Hematopoietic multipotent progenitor cell treated with erythropoietin and hydrocortisone succinate and interleukin-3 and kit ligand, for 6 days (in vitro differentiated cells): ENCODE measurements at regions not wholly inside any gene's neighbourhood (a gene's known extent, or its start where the extent isn't known, plus 50 kb on each side); places are given as distances from the start of the nearest gene placed in this dataset.

Experiments
- DNase-seq: peaks from one replicate; pipeline ENCODE4 v3.0.0-alpha.2; 2015

DNA sequence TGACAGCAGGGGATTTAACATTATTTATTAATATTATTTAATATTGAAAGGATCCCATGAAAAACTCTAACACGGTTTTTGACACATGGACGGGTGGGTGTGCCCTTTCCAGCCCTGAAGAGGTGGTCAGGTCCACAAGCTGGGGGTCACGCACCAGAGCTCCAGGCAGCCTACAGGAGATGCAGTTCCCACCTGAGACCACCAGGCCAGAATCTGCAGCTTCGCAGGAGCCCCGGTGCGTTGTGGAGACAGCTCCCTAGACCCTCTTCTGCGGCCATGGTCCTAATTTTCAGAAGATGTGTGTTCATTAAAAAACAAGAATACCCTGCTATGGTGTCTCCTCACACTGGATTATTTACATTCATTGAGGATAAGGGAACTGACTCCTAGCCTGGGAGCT, 331.1 kb downstream of the C16orf95 start:
- DNase-seq, result no peak

DNA sequence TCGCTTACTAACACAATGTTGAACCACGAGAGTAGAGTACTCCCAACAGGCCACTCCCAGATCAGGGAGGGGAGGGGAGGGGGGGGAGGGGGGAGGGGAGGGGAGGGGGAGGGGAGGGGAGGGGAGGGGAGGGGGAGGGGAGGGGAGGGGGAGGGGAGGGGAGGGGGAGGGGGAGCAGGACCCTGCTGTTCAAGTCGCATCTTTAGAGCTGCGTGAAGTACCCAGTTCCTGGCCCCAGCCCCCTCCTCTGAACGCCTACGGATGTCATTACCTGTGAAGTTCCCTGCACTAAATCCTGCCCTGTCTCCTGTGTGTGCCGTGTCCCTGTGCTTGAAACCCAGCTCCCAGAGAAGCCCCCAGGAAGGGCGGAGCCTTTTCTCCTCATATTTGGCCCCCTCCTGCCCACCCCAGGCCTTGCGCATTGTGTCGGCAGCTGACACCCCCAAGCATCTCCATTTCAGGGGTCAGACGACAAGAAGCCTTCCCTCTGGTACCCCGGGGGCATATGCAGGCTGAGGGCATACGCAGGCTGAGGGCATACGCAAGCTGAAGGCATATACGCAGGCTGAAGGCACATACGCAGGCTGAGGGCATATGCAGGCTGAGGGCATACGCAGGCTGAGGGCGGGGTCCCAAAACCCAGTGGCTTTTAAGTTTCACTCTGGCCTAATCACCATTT, 330.2 kb downstream of the C16orf95 start:
- no peak for DNase-seq

DNA sequence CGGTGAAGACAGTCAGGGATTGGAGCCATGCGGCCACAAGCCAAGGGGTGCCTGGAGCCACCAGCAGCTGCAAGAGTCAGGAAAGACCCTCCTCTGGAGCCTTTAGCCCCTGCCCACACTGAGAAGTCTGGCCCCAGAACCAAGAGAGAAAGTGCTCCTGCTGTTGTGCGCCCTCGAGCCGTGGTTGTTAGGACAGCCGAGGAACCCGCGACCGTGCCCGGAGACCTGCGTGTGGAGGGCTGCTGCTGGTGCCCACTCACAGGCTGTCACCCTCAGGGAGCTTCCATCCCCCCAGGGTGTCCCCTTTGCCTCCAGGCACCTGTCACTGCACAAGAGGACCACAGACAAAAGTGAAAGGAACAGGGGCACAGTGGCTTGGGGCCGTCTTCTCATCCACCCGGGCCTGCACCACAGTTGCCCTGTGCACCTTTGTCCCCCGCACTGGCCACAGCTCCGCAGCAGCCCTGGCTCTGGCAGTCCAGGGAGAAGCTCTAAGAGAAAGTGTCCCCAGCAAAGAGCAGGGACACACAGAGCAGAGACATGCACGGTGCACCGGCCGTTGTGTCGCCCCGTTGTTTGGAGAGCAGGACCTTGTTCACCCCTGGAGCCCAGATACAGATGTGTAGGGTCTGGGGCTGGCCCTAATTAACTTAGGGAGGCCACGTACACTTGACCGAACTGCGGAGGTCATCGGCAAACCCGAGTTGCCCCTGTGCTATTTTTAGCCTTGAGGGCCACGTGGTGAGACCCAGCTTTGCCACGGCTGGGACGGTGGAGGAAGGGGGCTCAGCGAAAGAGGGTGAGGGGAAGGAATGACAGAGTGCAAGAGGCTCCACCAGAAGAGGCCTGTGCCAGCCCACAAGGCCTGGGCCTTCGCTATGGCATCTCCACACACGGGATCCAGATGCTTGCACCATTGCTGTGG, 329.2 kb downstream of the C16orf95 start:
- no peak for DNase-seq

DNA sequence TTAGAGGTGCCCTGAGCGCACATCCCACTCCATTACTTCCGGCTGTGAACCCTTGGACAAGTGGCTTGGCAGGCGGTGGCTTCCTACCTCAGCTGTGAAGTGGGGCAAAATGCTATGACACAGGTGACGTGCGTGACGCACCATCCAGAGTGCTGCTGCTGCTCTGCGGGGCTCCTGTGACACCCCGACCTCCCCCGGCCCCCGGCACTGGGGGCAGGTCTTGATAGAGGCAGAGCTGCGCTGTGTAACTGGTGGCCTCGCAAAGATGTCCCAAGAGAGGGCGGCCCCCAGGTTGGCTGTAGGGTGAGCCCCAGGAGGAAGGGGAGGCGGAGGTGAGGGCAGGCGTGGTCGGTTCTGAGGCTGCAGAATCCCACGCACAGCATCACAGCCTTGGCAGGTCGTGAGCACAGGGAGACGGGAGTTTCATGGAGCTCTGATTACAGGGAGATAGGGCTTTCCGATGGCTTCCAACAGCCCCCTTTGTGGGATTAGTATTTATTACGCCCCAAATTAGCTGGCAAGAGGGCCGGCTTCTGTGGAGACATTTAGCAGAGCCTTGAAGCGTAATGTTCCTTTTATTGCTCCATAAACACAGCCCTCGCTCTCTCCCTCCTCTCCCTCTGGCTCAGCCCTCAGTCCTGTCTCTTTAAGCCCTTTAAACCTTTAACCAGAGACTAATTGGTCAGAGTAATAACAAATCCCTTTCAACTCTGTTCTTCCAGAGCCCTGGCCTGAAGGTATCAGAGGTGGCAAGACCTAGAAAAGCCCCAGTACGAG, 328.1 kb downstream of the C16orf95 start:
- no peak for DNase-seq

DNA sequence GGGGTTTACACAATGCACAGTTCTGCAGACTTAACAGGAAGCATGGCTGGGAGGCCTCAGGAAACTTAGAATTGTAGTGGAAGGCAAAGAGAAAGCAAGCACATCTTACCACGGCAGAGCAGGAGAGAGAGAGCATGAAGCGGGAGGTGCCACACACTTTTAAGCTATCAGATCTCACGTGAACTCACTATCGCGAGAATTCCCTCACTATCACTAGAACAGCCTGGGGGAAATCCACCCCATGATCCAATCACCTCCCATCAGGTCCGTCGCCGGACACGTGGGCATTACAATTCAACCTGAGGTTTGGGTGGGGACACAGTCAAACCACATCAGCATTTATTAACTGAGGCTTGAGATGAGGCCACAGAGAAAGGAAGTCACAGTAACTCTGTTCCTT, 326.7 kb downstream of the C16orf95 start:
- peak; percentile 7 for DNase-seq

DNA sequence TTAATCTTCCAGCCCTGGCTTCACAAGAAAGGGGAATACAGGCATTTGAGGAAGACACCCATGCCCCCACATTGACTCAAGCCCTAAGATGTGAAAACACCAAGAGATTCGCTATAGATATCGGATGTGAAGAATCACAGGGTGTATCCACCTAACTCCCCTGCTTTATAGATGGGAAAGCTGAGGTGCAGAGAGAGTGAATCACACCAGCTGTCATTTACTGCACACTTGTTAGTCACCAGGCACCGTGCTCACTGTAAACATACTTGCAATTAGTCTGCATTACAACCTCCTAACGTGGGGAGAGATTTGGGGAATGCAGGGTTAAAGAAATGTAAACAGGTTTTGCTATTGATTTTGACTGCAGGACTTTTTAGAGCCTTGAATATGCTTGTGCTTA, 325.5 kb downstream of the C16orf95 start:
- DNase-seq, result no peak

DNA sequence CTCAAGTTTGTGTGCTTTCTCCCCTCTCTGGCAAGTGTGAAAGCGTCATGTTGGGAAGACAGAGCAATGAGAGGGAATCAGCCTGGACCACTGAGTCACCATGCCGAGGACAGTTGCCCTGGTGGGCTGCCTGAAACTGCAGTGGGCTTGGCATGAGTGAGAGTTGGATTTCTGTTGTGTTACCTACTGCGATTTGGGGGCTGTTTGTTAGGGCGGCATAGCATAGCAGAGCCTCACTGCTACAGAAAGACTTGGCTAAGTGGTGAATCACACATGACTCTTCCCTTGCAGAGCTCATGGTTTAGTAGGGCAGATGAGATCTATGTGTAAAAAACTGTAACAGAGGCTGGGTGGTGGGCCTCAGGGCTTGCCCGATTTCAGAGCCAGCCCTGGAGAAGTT, 324.6 kb downstream of the C16orf95 start:
- DNase-seq, result no peak

DNA sequence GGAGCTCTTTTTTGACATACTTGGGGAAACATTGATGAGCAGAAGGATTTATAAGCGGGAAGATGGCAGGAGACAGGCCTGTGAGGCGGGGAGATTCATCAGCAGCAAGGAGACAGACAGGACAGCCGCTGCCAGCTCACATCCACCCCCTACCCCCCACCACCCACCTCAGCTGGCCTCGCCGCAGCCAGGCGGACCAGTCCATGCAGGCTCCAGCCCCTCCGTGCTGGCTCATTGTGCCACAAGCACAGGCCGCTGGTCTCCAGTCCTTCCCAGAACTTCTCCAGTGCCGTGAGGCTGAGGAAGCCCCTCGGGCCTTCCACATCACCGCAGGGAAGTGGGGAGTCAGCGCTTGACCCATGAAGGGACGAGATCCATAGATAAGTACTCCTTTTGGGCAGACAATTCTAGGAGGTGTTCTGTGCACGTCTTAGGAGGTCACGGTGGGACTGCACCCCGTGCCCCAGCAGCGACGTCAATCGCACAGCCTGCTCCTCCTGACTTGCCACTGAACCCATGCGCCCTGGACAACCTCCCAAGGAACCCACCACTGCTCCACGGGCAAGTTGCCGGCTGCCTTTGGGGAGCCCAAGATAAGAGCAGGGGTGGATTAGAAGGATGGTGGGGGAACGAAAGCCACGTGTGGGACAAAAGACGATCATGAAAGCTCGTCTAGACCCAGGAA, 323.6 kb downstream of the C16orf95 start:
- no peak for DNase-seq

DNA sequence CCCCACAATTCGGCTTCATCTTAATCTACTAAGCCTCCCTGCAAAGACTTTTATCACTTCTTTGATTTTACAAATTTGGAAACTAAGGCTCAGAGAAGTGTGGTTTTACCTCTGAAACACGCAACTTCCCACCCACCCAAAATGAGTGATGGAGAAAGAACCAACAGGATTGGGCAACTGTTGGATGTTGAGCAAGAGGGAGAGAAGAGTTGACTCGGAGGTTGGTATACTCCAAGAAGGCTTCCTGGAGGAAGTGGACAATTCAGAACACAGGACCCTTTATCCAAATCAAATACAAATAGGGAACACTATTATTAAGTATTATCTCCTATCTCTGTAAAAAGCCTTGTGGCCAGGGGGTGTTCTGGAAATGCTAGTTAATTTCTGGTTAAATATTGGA, 323.0 kb downstream of the C16orf95 start:
- DNase-seq, result no peak

DNA sequence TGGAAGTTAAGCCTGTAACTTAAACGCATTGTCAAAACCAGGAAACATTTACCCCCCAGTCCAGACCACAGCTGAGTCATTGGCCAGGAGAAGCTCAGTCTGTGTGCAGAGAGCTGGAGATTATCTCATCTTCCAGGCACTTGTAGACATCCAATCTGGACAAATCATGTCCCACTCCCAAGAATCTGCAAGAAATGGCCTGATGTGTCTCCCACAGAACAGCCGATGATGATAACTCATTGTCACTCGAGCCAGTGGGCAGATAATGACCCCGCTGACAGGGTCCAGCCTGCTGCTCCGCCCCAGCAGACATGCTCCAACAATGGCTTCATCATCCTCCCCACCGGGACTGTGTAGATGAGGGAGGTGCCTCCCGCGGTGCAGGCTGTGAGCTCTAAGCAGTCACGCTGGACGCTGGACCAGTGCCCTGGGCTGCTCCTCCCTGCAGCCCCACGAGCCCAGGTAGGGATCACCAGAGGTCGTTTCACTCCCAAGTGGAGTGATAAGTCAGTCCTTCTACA, 322.5 kb downstream of the C16orf95 start:
- peak; percentile 10 for DNase-seq

DNA sequence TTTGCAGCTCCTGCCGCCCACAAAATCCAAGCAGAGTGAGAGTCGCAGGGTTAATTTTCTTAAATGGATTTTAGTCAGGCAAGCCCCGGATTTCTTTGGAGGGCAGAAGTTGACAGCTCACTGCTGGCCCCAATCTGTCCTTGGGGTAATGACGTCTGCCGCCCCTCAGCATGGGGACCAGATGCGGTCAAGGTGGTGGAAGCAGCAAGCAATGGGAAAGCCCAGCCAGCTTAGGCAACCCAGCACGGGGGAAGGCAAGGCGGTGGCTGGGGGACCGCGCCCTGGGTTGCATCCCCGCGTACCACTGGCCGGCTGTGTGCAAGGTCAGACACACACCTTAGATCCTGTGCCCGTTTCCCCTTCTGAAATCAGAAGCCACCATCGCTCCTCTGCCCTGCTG, 321.7 kb downstream of the C16orf95 start:
- DNase-seq, result no peak

DNA sequence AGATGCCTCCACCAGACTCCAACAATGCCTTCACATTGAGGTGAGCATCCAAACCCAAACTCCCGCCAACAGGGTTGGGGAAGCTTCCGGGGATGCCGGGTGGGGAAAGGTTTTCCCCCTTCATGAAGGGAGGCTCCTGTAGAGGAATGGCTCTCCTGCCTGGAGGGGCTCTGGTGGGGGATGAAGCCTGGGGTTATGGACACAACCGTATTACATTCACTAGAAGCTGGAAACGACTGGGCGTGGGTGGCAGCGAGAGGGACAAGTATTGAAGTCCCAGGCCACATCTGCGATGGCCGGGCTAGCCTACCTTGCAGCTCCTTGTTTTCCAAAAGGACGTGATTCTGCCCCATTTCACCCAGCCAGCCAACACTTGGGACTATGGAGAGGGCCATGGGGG, 321.1 kb downstream of the C16orf95 start:
- no peak for DNase-seq

DNA sequence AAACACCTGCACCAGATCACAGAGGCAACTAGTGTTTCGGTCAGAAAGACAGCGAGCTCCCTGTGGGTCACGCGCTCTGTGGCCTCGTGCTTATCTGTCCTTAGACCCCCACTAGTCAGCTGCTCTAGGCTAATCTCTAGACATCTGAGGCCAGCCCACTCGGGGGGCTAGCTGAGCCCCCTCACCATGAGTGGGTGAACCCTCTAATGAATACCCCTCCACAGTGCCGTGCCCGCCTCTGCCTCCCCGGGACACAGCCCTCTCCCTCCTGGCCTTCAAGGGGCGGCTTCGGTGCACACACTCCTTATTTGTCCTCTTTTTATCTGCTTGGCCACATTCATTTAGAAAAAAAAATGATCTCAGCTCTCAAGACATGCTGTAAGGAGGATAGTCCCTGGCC, 320.1 kb downstream of the C16orf95 start:
- no peak for DNase-seq

DNA sequence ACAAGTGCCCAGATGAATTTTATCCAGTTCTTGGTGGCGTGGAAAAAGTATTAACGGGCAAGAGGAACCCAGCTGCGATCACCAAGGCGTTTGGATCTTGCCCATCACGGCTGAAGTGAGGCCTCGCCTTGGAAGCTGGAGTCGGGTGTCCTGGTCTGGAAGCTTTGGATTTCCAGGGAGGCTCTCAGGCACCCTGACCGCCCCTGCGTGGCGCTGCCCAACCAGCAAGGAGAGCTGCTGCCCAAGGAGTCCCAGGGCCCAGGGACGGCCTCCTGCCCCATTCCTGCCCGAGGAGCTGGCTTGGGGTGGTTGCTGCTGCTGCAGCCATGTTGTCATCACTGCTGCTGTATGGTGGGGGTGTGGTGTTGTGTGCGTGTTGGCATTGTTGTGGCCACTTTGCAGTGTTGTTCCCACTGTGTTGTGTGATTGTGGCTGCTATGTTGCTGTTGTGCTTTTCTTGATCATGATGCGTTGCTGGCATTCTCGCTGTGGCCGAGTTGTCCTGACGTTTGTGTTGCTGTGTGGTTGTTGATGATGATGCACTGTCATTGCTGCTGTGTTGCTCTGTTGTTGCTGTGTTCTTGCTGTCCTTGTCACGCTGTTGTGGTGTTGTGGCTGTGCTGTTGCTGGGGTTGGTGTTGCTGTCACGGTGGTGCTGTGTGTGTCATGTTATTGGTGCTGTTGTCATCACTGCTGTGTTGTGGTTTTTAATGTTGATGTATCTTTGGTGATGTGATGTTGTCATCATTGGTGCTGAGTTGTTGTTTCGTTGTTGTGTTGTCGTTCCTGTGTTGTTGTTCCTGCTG, 318.8 kb downstream of the C16orf95 start:
- DNase-seq, result no peak

DNA sequence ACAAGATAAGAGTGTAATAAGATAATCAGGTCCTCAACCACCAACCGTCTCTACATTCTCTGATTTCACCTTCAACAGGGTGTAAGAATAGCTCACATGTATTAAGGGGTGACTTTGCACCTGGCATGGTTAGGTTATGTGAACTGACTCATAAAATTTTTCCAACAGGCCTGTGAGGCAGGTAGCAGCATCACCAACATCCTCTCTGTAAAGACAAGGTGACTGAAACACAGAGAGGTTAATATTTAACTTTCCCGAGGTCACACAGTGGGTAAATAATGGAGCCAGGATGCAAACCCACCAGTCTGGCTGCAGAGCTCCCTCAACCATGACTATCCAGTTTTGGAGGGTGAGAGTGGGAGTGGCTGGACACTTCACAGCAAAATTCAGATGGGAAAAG, 317.2 kb downstream of the C16orf95 start:
- no peak for DNase-seq

DNA sequence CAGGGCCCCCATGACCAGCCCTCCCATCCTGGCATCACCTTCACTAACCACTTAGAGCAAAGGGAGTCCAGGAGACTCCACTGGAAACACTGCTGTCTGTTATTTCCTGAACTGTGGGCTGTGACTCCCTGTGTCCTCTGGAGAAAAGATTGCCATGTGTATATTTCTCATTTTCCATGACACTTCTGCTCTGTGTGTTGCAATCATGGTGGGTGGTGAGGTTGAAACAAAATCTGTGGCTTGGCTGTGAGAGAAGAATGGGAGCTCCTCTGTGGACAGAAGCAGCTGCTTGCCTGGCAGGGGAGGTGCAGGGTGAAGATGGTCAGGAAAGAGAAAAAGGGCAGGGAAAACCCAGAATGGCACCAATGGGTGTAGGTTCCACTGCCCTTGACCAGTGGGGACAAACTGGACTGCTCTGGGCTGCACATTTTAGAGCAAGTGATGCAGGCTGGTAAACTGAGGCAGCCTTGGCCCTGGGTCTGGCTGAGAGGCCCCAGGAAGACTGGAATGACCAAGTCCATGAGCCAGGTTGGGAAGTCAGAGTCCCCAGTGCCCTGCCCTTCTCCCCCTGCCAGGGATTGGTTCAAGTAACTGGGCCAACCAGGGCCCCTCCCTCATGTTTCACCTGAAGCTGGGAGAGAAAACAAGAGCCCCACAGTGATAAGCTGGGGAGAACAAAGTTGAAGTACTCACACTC, 314.3 kb downstream of the C16orf95 start:
- DNase-seq, result no peak

DNA sequence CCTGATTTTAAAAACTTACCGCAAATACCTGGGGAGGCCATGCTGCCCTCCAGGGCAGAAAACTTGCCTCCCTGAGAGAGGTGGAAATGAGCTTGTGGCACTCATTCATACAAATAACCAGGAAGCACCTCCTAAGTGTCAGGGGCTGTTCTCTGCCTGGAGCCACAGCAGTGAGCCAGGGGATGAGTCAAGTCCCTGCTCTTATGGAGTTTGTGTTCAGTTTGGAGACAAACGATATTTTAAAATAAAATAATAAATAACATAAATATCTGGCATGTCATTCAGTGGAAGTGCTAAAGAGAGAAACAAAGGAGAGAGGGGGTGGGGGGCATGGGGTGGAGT, 313.8 kb downstream of the C16orf95 start:
- no peak for DNase-seq

DNA sequence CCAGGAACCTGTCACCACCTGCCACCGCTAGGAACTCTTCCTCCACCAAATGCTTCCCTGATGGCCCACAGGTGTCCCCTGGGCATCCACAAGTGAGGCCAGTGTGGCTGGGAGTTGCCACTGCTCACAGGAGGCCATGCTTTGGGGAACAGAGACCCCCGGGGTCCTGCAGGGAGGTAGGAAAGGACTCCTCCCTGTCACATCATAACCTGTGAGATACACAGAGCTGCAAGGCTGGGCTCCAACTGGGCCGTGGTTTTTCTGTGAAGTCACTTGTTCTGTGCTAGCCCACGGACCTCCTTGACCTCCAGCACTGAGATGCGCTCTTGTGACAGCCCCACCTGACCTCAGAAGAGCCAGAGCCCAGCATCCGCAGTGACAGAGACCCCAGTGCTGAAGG, 311.2 kb downstream of the C16orf95 start:
- DNase-seq, result no peak

DNA sequence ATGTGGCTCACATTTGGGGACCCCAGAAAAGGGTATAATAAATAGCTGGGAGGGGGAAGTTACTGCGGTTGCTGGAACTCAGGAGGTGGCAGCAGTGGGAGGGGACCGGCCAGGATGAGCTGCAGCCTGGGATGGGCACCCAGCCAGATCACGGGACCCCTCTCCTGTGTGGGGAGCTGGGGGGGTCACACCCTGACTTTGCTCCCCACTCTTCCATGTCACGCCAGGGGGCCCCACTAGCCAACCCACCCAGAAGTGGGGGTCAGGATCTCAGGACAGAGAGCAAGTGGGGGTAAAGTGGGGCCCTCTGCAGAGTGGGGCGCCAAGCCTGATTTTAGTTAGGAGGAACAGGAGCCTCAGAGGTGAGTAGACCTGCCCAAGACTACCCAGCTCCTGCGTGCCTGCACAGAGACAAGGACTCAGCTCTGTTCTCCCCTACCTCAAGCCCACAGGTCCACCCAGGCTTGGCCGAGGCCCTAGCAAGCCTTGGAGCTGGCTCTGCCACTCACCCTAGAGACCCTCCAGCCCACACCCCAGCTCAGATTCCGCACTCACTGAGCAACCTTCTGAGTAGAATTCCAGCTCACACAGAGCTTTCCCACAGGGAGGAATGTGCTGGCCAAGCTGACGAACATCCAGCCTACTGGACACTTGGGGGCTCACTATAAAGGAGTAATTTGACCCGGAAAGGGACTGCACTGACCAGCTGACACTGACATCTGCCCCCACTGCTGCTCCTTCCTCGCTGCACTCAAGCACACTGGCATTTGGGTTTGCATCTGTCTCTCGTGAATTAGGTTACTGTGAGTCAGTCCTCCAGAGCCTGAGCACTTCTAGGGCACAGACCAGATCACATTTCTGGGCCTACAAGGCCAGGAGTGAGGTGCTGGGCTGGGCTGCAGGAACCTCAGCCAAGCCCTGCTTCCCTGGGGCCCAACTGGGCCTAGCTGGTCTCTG, 310.1 kb downstream of the C16orf95 start:
- no peak for DNase-seq

DNA sequence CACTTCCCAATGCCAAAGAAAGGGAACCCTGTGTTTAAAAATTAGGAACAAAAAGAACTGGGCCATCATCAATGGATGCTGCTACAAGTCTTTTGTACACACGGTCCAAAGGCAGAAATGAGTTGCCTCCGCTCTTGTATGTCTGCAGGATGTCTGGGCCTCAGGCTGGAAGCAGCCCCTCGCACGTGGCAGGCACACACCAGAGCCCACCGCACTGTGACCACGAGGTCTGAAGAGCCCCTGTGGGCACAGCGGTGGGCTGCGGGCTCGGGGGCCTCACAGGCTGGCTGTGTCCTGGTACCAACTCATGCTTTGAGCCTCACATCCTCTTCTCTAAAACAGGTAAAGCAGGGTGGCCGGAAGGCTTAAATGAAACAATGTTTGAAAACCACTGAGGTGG, 309.3 kb downstream of the C16orf95 start:
- DNase-seq, result no peak
